GM21390 (cell line): ENCODE measurements at regions not wholly inside any gene's neighbourhood (a gene's known extent, or its start where the extent isn't known, plus 50 kb on each side); places are given as distances from the start of the nearest gene placed in this dataset.
"Not testable (repeated sequence)": the region's sequence is repeated elsewhere in the genome, so short reads cannot be mapped to it uniquely, and the experiment has no call there.

Experiments
- ATAC-seq: cut with Tn5 transposase; IDR thresholded peaks from one replicate; pipeline ENCODE4 v1.9.1; 2021; ENCODE audit not compliant: unreplicated experiment

- ATAC-seq, result no peak
Observed at GRCh38 chr4:177494791-177495190, 52.6 kb upstream of the AGA start.

DNA sequence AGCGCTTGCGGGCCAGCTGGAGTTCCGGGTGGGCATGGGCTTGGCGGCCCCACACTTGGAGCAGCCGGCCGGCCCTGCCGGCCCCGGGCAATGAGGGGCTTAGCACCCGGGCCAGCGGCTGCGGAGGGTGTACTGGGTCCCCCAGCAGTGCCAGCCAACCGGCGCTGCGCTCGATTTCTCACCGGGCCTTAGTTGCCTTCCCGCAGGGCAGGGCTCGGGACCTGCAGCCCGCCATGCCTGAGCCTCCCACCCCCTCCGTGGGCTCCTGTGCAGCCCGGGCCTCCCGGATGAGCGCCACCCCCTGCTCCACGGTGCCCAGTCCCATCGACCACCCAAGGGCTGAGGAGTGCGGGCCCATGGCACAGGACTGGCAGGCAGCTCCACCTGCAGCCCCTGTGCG, 53.4 kb upstream of the AGA start:
- not testable (repeated sequence) for ATAC-seq

- ATAC-seq, result no peak
Observed at GRCh38 chr4:177499537-177499936, 57.3 kb upstream of the AGA start.

DNA sequence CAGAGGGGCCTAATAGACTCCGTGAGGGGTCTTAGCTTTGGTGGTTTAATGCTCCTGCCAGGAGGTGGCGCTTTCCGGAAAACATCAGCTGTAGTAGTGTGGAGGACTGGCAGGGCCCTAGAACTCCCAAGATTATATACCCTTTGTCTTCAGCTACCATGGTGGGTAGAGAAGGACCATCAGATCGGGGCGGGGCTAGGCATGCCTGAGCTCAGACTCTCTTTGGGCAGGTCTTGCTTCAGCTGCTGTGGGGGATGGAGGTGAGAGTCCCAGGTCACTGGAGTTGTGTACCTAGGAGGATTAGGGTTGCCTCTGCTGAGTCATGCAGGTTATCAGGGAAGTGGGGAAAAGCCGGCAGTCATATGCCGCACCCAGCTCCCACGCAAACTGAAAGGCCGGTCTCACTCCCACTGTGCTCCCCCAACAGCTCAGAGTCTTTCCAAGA, 63.0 kb upstream of the AGA start:
- no peak for ATAC-seq

DNA sequence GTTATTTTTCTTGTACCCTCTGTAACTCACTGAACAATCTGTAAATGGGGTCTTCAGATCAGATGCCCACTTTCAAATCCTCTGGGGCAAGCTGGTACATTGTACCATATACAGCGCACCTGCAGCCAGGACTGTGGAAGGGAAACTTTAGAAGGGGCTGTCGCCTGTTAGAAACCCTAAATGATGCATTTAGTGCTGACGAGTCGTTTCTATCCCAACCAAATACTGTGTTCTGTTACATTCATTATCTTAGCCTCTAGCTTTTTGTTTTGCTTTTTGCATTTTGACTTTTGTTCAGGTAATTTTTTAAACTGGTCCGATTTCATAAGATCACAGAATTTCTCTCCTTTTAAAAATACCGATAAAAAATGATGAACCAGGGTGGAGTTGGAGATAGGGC, 66.4 kb upstream of the AGA start:
- ATAC-seq, result no peak

GRCh38 chr4:177509226-177509745, 67.0 kb upstream of the AGA start:
- ATAC-seq, result no peak

DNA sequence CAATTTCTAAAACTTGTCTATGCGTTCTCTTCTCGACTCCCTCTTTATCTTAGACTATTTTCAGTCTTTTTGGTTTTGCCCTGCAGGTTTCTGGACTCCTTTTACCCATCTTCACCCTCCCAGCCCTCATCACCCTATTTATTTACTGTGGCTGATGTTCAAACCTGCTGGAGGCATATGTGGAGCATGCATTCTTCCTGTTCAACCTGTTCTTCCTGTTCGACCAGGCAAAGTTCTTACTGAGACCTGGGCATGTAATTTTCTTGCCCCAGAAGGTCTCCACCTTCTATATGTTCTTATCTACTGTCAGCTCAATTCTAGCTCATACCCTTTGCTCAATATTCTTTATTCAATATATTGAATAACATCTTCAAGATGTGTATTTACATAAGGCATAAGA, 69.4 kb upstream of the AGA start:
- ATAC-seq, result no peak

DNA sequence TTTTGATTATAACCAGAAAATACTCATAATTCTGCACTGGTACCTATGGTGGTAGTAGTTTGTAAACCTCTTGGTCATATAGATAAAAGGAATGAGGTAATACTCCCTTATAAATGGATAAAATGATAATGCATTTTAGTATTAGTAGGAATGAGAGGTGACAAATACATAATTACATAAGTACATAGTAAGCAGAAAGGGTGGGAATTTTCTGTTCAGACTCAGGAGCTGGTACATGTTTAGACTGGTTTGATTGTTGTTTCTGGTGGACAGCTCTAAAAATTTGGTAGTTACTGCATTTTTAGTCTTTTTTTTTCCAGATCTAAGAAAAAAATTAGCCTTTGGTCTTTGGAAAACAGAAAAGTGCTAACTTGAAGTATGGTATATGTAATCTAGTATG, 70.4 kb upstream of the AGA start:
- no peak for ATAC-seq

DNA sequence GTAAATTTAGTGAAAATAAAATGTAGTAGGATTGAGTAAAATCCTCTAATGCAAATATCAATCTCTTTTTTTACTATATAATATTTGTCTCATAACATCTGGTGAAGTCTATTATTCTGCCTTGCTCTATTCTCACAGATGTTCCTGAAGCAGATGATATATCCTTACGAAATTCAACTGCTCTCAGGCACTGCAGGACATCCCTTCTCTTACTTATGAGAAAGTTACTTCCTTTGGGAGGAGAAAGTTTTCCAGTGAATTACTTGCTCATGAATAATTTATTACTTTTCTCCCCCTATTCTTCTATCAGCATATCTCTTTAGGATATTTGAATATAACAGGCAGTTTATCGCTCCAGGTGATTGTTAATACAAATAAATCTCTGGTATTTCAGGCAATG, 75.6 kb upstream of the AGA start:
- no peak for ATAC-seq

DNA sequence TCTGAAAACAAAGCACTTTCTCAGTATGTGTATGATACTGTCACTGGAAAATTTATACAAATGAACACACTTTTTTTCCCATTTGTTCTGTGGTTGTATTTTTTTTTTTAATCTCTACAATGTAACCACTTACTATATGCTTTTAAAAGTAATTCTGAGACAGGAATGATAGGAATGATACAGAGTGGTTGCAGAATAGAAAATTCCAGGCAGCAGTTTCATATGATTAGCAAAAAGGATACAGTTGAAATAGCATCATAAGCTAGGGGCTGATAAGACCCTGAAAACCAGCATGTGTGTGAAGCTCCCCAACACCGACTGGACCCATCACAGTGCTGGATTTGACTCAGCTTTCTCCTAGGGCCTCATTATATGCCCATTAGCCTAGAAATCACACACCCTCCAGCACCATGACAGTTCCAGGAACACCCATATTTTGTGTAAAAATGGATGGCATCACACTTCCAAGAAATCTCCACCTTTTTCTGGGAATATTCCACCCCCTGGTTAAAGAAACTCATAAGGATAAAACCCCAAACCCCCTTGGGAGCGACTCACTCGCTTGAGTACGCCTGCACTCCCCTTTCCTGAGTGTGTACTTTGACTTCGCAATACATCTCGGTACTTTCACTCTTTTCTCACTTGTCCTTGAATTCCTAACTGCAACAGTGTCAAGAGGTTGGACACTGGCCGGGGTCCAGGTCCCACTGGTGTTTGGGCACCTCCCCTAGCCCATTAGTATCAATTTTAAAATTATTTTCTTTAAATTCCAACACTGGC, 77.4 kb upstream of the AGA start:
- no peak for ATAC-seq

DNA sequence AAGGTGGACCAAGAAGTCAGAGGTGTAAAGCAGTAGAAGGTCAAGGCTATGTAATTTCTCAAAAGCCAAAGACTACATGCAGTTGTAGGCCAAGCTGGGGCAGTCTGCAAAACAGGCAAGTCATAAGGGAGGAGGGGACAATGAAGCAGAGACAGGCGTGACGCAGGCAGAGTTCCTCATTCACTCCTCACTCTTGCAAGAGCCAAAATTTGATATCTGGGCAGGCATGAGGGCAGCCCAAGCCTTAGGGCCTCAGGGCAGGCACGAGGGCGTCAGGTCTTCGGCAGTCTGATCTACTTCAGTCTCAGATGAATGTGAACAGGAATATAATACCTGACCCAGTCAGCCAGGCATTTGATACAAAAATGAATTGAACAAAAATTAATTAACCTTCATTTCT, 86.4 kb upstream of the AGA start:
- ATAC-seq, result no peak

GRCh38 chr4:177530561-177530960, 88.3 kb upstream of the AGA start:
- ATAC-seq, result no peak

GRCh38 chr4:177532358-177532757, 90.1 kb upstream of the AGA start:
- ATAC-seq, result no peak

DNA sequence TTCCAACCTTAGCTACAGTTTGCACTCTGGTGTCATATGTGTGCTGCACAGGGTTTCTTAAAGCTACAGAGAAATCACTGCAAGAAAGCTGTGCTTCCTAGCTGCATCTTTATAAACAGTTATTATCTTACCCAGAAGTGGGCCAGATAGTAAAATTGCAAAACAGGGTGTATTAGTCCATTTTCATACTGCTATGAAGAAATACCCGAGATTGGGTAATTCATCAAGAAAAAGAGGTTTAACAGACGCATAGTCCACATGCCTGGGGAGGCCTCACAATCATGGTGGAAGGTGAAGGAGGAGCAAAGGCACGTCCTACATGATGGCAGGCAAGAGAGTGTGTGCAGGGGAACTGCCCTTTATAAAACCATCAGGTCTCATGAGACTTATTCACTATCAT, 92.6 kb upstream of the AGA start:
- ATAC-seq, result not testable (repeated sequence)

DNA sequence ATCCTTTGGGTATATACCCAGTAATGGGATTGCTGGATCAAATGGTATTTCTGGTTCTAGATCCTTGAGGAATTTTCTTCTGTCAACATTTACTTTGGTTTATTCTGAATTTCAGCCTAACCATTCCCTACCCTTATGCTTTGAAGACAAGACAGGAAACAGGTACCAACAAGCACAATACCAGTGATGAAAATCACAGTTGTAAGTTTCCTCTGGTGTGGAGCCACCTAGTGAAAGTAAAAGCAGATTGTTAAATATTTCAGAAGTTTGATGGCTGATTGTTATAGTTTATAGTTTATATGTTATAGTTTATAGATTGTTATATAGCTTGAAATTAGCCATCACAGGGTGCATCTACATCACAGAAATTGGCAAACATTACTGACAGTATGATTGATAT, 104.5 kb upstream of the AGA start:
- no peak for ATAC-seq

DNA sequence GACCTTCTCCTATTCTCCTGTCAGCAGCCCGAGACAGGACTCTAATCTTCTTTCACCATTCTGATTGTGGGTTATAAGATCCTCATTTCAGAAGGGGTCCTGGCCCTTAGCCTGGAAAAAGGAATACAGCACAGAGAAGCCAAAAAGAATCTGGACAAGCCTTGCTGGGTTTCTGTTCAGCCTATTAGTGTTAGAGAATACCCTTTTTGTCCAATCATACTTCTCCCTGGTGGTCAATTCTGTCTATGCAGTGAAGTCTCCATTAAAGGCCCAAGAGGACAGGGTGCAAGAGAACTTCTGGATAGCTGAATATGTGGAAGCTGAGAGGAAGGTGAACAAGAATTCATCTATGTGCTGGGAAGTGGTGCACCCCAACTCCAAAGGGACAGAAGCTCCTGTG, 105.7 kb upstream of the AGA start:
- no peak for ATAC-seq

DNA sequence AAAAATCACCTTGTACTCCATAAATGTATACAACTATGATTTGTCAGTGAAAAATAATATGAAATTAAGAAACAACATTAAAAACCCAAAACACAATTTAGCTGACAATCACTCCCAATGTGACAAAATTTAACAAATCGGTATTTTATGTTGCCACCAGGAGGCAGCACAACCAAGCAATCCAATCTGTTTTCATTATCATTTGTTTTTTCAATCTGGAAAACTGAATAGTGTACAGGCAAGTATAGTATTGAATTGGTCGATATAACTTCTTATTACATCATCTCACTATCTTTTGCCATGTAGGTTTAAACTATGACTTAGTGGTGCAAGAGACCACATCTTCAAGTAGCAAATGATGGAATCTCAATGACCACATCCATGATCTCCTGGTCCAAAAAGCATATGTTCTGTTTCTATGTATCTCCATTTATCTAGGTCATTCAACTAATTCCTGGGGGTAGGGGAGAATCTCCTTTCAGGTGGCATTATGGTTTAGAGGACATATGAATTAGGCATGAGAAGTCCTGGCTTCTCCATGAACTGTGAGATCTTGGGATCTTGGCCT, 112.9 kb upstream of the AGA start:
- ATAC-seq, result peak; percentile 56

GRCh38 chr4:177557416-177557815, 115.2 kb upstream of the AGA start:
- no peak for ATAC-seq

- no peak for ATAC-seq
Observed at GRCh38 chr4:177558995-177559394, 116.8 kb upstream of the AGA start.

DNA sequence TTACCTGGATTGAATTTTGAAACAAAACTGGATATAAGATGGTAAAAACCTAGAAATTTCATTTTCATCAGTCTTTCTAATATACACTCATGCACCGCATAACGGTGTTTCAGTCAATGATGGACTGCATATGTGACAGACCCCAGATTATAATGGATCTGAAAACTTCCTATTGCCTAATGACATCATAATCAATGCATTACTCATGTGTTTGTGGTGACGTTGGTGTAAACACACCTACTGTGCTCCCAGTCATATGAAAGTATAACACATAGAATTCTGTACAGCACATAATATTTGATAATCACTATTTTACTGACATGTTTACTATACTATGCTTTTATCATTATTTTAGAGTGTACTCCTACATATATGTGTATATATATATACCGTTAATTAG, 119.9 kb upstream of the AGA start:
- ATAC-seq, result no peak

DNA sequence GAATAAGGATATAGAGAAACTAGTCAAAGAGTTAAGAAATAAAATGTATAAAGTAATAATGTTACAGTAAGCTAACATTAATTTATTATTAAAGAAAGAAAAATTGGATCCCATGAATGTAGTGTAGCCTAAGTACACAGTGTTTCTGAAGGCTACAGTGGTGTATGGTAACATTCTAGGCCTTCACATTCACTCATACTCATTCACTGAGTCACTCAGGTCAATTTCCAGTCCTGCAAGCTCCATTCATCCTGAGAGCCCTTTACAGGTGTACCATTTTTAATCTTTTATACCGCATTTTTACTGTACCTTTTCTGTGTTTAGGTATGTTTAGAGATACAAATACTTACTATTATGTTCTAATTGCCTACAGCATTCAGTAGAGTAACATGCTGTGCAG, 120.6 kb upstream of the AGA start:
- ATAC-seq, result no peak

DNA sequence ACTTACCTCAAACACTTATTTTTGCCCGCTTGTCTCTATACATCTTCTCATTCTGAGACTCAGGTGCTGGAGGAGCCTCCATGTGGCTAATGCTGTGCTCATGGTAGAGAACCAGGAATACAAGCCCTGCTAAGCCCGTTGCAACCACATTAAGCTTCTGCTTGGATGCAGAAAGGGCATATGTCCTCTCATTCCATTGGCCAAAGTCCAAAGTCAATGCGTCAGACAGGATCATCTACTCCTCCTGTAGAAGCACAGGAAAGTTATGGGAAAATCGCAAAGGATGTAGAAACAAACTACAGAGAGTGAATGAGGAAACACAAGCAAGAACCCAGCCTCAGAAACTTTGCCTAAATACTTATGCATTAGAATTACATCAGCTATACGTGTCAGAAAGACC, 124.5 kb upstream of the AGA start:
- ATAC-seq, result no peak

GRCh38 chr4:177568931-177569330, 126.7 kb upstream of the AGA start:
- no peak for ATAC-seq
